IMR-90 (cell line): ENCODE measurements at regions not wholly inside any gene's neighbourhood (a gene's known extent, or its start where the extent isn't known, plus 50 kb on each side); places are given as distances from the start of the nearest gene placed in this dataset.
A peak's percentile ranks its signal among the peaks of the same experiment; 100 is the strongest.

Experiments used
- ATAC-seq: fragments of 200-7000 bp; cut with Tn5 transposase; 2 replicates; pipeline ENCODE4 v1.9.1; 2020; ENCODE audit warnings: low read depth, mild to moderate bottlenecking, moderate library complexity
- BruUV-seq: library from RNA; stranded (reverse); fragments of 400-500 nt; replicated peaks from 2 replicates; lab custom pipeline; 2021; lab: Mats Ljungman, UMichigan
- CTCF ChIA-PET: fragments of 300-600 bp; formaldehyde crosslinking; extraction: SDS; loops from one replicate; lab custom pipeline; 2021; ENCODE audit warnings: antibody characterized with exemption; lab: Yijun Ruan, JAX
- POLR2A ChIA-PET: fragments of 300-600 bp; sonication (Branson Sonifier 250); formaldehyde crosslinking; loops from one replicate; lab custom pipeline; 2022; ENCODE audit warnings: antibody characterized with exemption; ENCODE audit not compliant: unreplicated experiment; lab: Charles Lee
- DNase-seq: peaks from one replicate; pipeline ENCODE4 v3.0.0; 2013
- H2AFZ ChIP-seq: replicated peaks from 2 replicates; pipeline ENCODE3; 2013; ENCODE audit warnings: low read length, mild to moderate bottlenecking; ENCODE audit not compliant: poor library complexity
- H2AK5ac ChIP-seq: 2 replicates; pipeline ENCODE4 v1.6.1; 2013; ENCODE audit warnings: low read depth, low read length, inconsistent platforms
- H2AK9ac ChIP-seq: replicated peaks from 2 replicates; pipeline ENCODE3; 2013; ENCODE audit warnings: mild to moderate bottlenecking, low read depth, low read length, moderate library complexity; ENCODE audit not compliant: poor library complexity
- H2BK120ac ChIP-seq: 2 replicates; pipeline ENCODE4 v1.6.1; 2013; ENCODE audit warnings: low read depth, low read length, inconsistent platforms
- H2BK15ac ChIP-seq: 3 replicates; pipeline ENCODE4 v1.6.1; 2013; ENCODE audit warnings: low read depth, low read length, inconsistent platforms
- H2BK20ac ChIP-seq: 2 replicates; pipeline ENCODE4 v1.6.1; 2013; ENCODE audit warnings: low read depth, mild to moderate bottlenecking, inconsistent platforms, low read length, moderate library complexity
- H2BK5ac ChIP-seq: 2 replicates; pipeline ENCODE4 v1.6.1; 2013; ENCODE audit warnings: mild to moderate bottlenecking, low read depth, low read length, inconsistent platforms; ENCODE audit not compliant: poor library complexity, severe bottlenecking
- H3K14ac ChIP-seq: replicated peaks from 2 replicates; pipeline ENCODE4 v1.6.1; 2013; ENCODE audit warnings: low read depth, low read length, inconsistent platforms
- H3K18ac ChIP-seq: 2 replicates; pipeline ENCODE4 v1.6.1; 2013; ENCODE audit warnings: low read depth, low read length, control low read depth
- H3K23ac ChIP-seq: 2 replicates; pipeline ENCODE4 v1.6.1; 2013; ENCODE audit warnings: low read depth, low read length, inconsistent platforms
- H3K27ac ChIP-seq: 2 replicates; pipeline ENCODE4 v1.5.1; 2013; ENCODE audit warnings: mild to moderate bottlenecking, control low read depth, low read length; ENCODE audit not compliant: insufficient read depth
- H3K27me3 ChIP-seq: 2 replicates; pipeline ENCODE4 v1.6.1; 2013; ENCODE audit warnings: low read length; ENCODE audit not compliant: control insufficient read depth, insufficient read depth
- H3K36me3 ChIP-seq: 2 replicates; pipeline ENCODE4 v1.6.1; 2013; ENCODE audit warnings: low read length, mixed read lengths; ENCODE audit not compliant: control insufficient read depth, insufficient read depth
- H3K4ac ChIP-seq: 2 replicates; pipeline ENCODE4 v1.6.1; 2013; ENCODE audit warnings: low read depth, low read length, inconsistent platforms
- H3K4me1 ChIP-seq: 2 replicates; pipeline ENCODE4 v1.6.1; 2013; ENCODE audit warnings: low read length, mixed read lengths; ENCODE audit not compliant: control insufficient read depth, insufficient read depth
- H3K4me2 ChIP-seq: 2 replicates; pipeline ENCODE4 v1.6.1; 2013; ENCODE audit warnings: low read depth, mild to moderate bottlenecking, control low read depth, low read length, moderate library complexity
- H3K4me3 ChIP-seq: 2 replicates; pipeline ENCODE4 v1.5.1; 2013; ENCODE audit warnings: low read depth, mild to moderate bottlenecking, control low read depth, low read length, moderate library complexity; ENCODE audit not compliant: insufficient read depth
- H3K56ac ChIP-seq: 2 replicates; pipeline ENCODE4 v1.6.1; 2013; ENCODE audit warnings: low read length, inconsistent platforms; ENCODE audit not compliant: insufficient read depth; ENCODE audit errors: extremely low read depth
- H3K79me1 ChIP-seq, 2 experiments: 2 replicates each; pipeline ENCODE4 v1.6.1; 2013; ENCODE audit warnings: low read length in 2 of 2, inconsistent platforms in 1 of 2, low read depth in 1 of 2
- H3K9ac ChIP-seq: 2 replicates; pipeline ENCODE4 v1.6.1; 2013; ENCODE audit warnings: low read depth, low read length, control low read depth
- H3K9me1 ChIP-seq: 2 replicates; pipeline ENCODE4 v1.6.1; 2013; ENCODE audit warnings: low read length, inconsistent platforms; ENCODE audit not compliant: insufficient read depth
- H3K9me3 ChIP-seq: 2 replicates; pipeline ENCODE4 v1.6.1; 2013; ENCODE audit warnings: low read length; ENCODE audit not compliant: control insufficient read depth, insufficient read depth
- H4K20me1 ChIP-seq: 2 replicates; pipeline ENCODE4 v1.6.1; 2013; ENCODE audit warnings: low read length, inconsistent platforms; ENCODE audit not compliant: insufficient read depth
- H4K5ac ChIP-seq: 2 replicates; pipeline ENCODE4 v1.6.1; 2013; ENCODE audit warnings: mild to moderate bottlenecking, low read depth, low read length, control low read depth
- H4K8ac ChIP-seq, 2 experiments: 2 replicates each; pipeline ENCODE4 v1.6.1; 2013; ENCODE audit warnings: low read depth in 2 of 2, low read length in 2 of 2, control low read depth in 1 of 2, inconsistent platforms in 1 of 2
- H4K91ac ChIP-seq: 2 replicates; pipeline ENCODE4 v1.6.1; 2013; ENCODE audit warnings: low read depth, low read length, inconsistent platforms; ENCODE audit not compliant: insufficient read depth
- BHLHE40 ChIP-seq: fragments of 150-350 bp; IDR thresholded peaks from 2 replicates; pipeline ENCODE4 v1.6.1; 2016; ENCODE audit warnings: mild to moderate bottlenecking, low read depth, low read length
- CEBPB ChIP-seq: IDR thresholded peaks from 2 replicates; pipeline ENCODE4 v1.6.1; 2012; ENCODE audit warnings: low read depth, low read length, improper control_type of control experiment
- CHD1 ChIP-seq: IDR thresholded peaks from 2 replicates; pipeline ENCODE4 v1.6.1; 2012; ENCODE audit warnings: low read depth, low read length, improper control_type of control experiment
- FOS ChIP-seq: fragments of 150-350 bp; IDR thresholded peaks from 2 replicates; pipeline ENCODE4 v1.6.1; 2016; ENCODE audit warnings: low read depth, low read length
- MAZ ChIP-seq: IDR thresholded peaks from 2 replicates; pipeline ENCODE4 v1.6.1; 2012; ENCODE audit warnings: low read depth, mild to moderate bottlenecking, low read length, improper control_type of control experiment, moderate library complexity, borderline replicate concordance
- MXI1 ChIP-seq: IDR thresholded peaks from 2 replicates; pipeline ENCODE4 v1.6.1; 2012; ENCODE audit warnings: low read depth, mild to moderate bottlenecking, low read length, moderate library complexity, borderline replicate concordance
- NFE2L2 ChIP-seq: fragments of 150-350 bp; IDR thresholded peaks from 2 replicates; pipeline ENCODE4 v1.6.1; 2016; ENCODE audit warnings: low read depth, mild to moderate bottlenecking, low read length
- POLR2A ChIP-seq: IDR thresholded peaks from 2 replicates; pipeline ENCODE4 v1.6.1; 2012; ENCODE audit warnings: mild to moderate bottlenecking, low read depth, low read length
- RAD21 ChIP-seq: IDR thresholded peaks from 2 replicates; pipeline ENCODE4 v1.6.1; 2012; ENCODE audit warnings: low read length, improper control_type of control experiment
- RCOR1 ChIP-seq: IDR thresholded peaks from 2 replicates; pipeline ENCODE4 v1.6.1; 2012; ENCODE audit warnings: mild to moderate bottlenecking, low read length, improper control_type of control experiment; ENCODE audit not compliant: insufficient replicate concordance
- RFX5 ChIP-seq: IDR thresholded peaks from 2 replicates; pipeline ENCODE4 v1.8.0; 2012; ENCODE audit warnings: low read depth, mild to moderate bottlenecking, low read length, moderate library complexity
- USF2 ChIP-seq: fragments of 150-350 bp; IDR thresholded peaks from 2 replicates; pipeline ENCODE4 v1.6.1; 2017; ENCODE audit warnings: mild to moderate bottlenecking, antibody characterized with exemption, low read length, low read depth
- WGBS, 2 experiments: methylation state at CpG; one replicate each; pipeline versions ENCODE4 v1.1.5 to v1.1.7; 2013; ENCODE audit warnings: missing lambda C conversion rate in 2 of 2; ENCODE audit not compliant: insufficient read length in 1 of 2; ENCODE audit errors: extremely low coverage in 2 of 2; 5-methylcytosine and 5-hydroxymethylcytosine counted together
- dilution Hi-C: fragments of 300-500 bp; cut with HindIII; formaldehyde crosslinking; loops from one replicate; pipeline ENCODE4 v1.14.3; 2018; ENCODE audit warnings: low sequenced_read_pairs; ENCODE audit not compliant: unreplicated experiment
- in situ Hi-C: fragments of 300-500 bp; cut with MboI; formaldehyde crosslinking; loops from 3 replicates; pipeline ENCODE4 v1.14.3; 2019; ENCODE audit warnings: low sequenced_read_pairs, inconsistent platforms, mixed read lengths
- intact Hi-C: fragments of 100-400 bp; cut with micrococcal nuclease; formaldehyde crosslinking; loops from 2 replicates; pipeline ENCODE4 v1.10.0; 2022
- TF ChIP-seq, protein P1 (sequence below): conservative IDR thresholded peaks from 2 replicates; pipeline ENCODE4 v1.5.1; 2012; ENCODE audit warnings: mild to moderate bottlenecking, low read depth, low read length, improper control_type of control experiment
- TF ChIP-seq, protein P2 (sequence below): fragments of 150-350 bp; IDR thresholded peaks from 2 replicates; pipeline ENCODE4 v1.6.1; 2016; ENCODE audit warnings: low read depth, mild to moderate bottlenecking, low read length, moderate library complexity, borderline replicate concordance

DNA sequence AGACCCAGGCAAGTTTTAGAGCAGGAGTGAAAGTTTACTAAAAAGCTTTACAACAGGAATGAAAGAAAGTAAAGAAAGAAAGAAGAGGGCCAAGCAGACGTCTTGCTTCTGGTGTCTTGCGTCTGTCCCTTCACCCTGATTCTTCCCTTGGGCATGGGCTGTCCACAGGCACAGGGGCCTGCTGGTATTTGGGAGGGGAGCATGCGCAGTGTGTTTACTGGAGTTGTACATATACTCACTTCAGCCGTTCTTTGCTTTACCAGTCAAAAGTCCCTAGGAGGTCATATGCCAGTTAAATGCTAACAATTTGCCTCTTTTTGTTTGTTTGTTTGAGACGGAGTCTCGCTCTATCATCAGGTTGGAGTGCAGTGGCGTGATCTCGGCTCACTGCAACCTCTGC is 875.9 kb downstream of the REEP3 start:
- Histone ChIP-seq H3K9ac (no peak overlapping the region), H2AK9ac (no peak overlapping the region), H3K4ac (no peak overlapping the region), H3K4me1 (peaks cover 6% of the 10 kb centered on the region), H2BK15ac (no peak overlapping the region), H2BK20ac (no peak overlapping the region), H3K56ac (no peak overlapping the region), H3K9me3 (no peaks in the 10 kb centered on the region), H3K4me2 (no peak overlapping the region), H4K20me1 (no peaks in the 10 kb centered on the region), H2AFZ (no peak overlapping the region), H4K5ac (no peak overlapping the region), H3K14ac (no peak overlapping the region), H3K23ac (no peak overlapping the region), H3K79me1 (no peaks in the 10 kb centered on the region), H3K18ac (no peak overlapping the region), H3K4me3 (no peak overlapping the region), H2BK5ac (no peak overlapping the region), H3K9me1 (no peaks in the 10 kb centered on the region; the same call in 1 of the 2 replicates), H3K27me3 (no peaks in the 10 kb centered on the region), H4K8ac (no peak overlapping the region), H2AK5ac (no peak overlapping the region), H2BK120ac (peak overlapping the region; percentile 41; the same call in 1 of the 2 replicates), H3K36me3 (no peaks in the 10 kb centered on the region), H4K91ac (no peak overlapping the region), H3K27ac (no peak overlapping the region)
- in situ Hi-C loops (no loop called here), intact Hi-C loops (no loop called here), dilution Hi-C loops (no loop called here)
- WGBS, 2 experiments = 100% methylated on average over 2 of the region's 8 CpGs; no CpG with 5 or more reads in 1 of the 2 experiments
- ChIA-PET POLR2A (no interaction called here), CTCF (no interaction called here)
- no TSS peak for BruUV-seq
- ATAC-seq = no peak
- TF ChIP-seq RFX5 (no peak), USF2 (no peak), MAZ (no peak), FOS (no peak), CHD1 (no peak), NFE2L2 (no peak), POLR2A (no peak), CEBPB (no peak), RAD21 (no peak), MXI1 (no peak), RCOR1 (no peak), BHLHE40 (no peak)
- TF ChIP-seq, protein P1, sequence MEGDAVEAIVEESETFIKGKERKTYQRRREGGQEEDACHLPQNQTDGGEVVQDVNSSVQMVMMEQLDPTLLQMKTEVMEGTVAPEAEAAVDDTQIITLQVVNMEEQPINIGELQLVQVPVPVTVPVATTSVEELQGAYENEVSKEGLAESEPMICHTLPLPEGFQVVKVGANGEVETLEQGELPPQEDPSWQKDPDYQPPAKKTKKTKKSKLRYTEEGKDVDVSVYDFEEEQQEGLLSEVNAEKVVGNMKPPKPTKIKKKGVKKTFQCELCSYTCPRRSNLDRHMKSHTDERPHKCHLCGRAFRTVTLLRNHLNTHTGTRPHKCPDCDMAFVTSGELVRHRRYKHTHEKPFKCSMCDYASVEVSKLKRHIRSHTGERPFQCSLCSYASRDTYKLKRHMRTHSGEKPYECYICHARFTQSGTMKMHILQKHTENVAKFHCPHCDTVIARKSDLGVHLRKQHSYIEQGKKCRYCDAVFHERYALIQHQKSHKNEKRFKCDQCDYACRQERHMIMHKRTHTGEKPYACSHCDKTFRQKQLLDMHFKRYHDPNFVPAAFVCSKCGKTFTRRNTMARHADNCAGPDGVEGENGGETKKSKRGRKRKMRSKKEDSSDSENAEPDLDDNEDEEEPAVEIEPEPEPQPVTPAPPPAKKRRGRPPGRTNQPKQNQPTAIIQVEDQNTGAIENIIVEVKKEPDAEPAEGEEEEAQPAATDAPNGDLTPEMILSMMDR = no peak
- TF ChIP-seq, protein P2, sequence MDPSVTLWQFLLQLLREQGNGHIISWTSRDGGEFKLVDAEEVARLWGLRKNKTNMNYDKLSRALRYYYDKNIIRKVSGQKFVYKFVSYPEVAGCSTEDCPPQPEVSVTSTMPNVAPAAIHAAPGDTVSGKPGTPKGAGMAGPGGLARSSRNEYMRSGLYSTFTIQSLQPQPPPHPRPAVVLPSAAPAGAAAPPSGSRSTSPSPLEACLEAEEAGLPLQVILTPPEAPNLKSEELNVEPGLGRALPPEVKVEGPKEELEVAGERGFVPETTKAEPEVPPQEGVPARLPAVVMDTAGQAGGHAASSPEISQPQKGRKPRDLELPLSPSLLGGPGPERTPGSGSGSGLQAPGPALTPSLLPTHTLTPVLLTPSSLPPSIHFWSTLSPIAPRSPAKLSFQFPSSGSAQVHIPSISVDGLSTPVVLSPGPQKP = no peak
- DNase-seq = no peak
